NT2/D1 (cell line): ENCODE measurements at regions not wholly inside any gene's neighbourhood (a gene's known extent, or its start where the extent isn't known, plus 50 kb on each side); places are given as distances from the start of the nearest gene placed in this dataset.

Source experiments
- DNase-seq: peaks from one replicate; pipeline ENCODE4 v3.0.0-alpha.2; 2011; ENCODE audit warnings: low read depth, low spot score
- H3K27me3 ChIP-seq: 2 replicates; pipeline ENCODE4 v1.6.0; 2011; ENCODE audit warnings: mild to moderate bottlenecking; ENCODE audit not compliant: insufficient read length, insufficient read depth
- H3K36me3 ChIP-seq: 2 replicates; pipeline ENCODE4 v1.6.1; 2011; ENCODE audit warnings: mild to moderate bottlenecking, low read length, mixed read lengths; ENCODE audit not compliant: insufficient read depth, insufficient read length
- H3K4me1 ChIP-seq: 2 replicates; pipeline ENCODE4 v1.5.1; 2011; ENCODE audit not compliant: insufficient read depth, insufficient read length
- H3K4me3 ChIP-seq: 2 replicates; pipeline ENCODE4 v1.5.1; 2011; ENCODE audit warnings: low read depth; ENCODE audit not compliant: insufficient read length
- H3K9ac ChIP-seq: 2 replicates; pipeline ENCODE4 v1.6.0; 2011; ENCODE audit warnings: low read depth; ENCODE audit not compliant: insufficient read length
- H3K9me3 ChIP-seq: 2 replicates; pipeline ENCODE4 v1.5.1; 2011; ENCODE audit warnings: mild to moderate bottlenecking, low read length; ENCODE audit not compliant: insufficient read depth
- SUZ12 ChIP-seq: IDR thresholded peaks from 2 replicates; pipeline ENCODE4 v1.6.1; 2011; ENCODE audit not compliant: insufficient read length, insufficient read depth; ENCODE audit errors: extremely low read depth
- YY1 ChIP-seq: IDR thresholded peaks from 2 replicates; pipeline ENCODE4 v1.6.1; 2011; ENCODE audit not compliant: insufficient read length, insufficient read depth
- ZNF274 ChIP-seq: IDR thresholded peaks from 2 replicates; pipeline ENCODE4 v1.6.1; 2011; ENCODE audit warnings: mild to moderate bottlenecking, low read depth, low read length

- TF ChIP-seq ZNF274: no peak
- Histone ChIP-seq H3K4me1 (no peaks in the 10 kb centered on the region), H3K27me3 (no peaks in the 10 kb centered on the region), H3K4me3 (no peak overlapping the region), H3K36me3 (no peaks in the 10 kb centered on the region), H3K9ac (no peak overlapping the region), H3K9me3 (no peaks in the 10 kb centered on the region)
- DNase-seq: no peak
These were observed 60.4 kb upstream of the CDIN1 start for GRCh38 chr15:36519067-36519466.

- no peak for TF ChIP-seq SUZ12
- H3K9ac ChIP-seq: no peak overlapping the region
- no peaks in the 10 kb centered on the region for H3K4me1 ChIP-seq
- no peak for DNase-seq
- H3K9me3 ChIP-seq: no peaks in the 10 kb centered on the region
- no peak overlapping the region for H3K4me3 ChIP-seq
- H3K36me3 ChIP-seq: no peaks in the 10 kb centered on the region
- H3K27me3 ChIP-seq: no peaks in the 10 kb centered on the region
These were observed 54.0 kb upstream of the CDIN1 start for GRCh38 chr15:36525430-36525829.

GRCh38 chr15:36527235-36528162, 51.9 kb upstream of the CDIN1 start:
- H3K4me3 ChIP-seq: no peak overlapping the region
- no peak for DNase-seq

GRCh38 chr15:36529296-36530011, 50.0 kb upstream of the CDIN1 start:
- no peaks in the 10 kb centered on the region for H3K4me1 ChIP-seq
- no peaks in the 10 kb centered on the region for H3K27me3 ChIP-seq
- H3K9me3 ChIP-seq: no peaks in the 10 kb centered on the region
- H3K36me3 ChIP-seq: no peaks in the 10 kb centered on the region
- no peak overlapping the region for H3K4me3 ChIP-seq
- TF ChIP-seq YY1: no peak
- no peak for TF ChIP-seq ZNF274
- TF ChIP-seq SUZ12: no peak
- H3K9ac ChIP-seq: no peak overlapping the region
- no peak for DNase-seq

More at GRCh38 chr15:36527235-36528162, 51.9 kb upstream of the CDIN1 start:
- Histone ChIP-seq H3K4me1 (no peaks in the 10 kb centered on the region), H3K27me3 (no peaks in the 10 kb centered on the region), H3K9ac (no peak overlapping the region), H3K36me3 (no peaks in the 10 kb centered on the region), H3K9me3 (no peaks in the 10 kb centered on the region)
- TF ChIP-seq SUZ12 (no peak), YY1 (no peak), ZNF274 (no peak)
